WTC11 (cell line): ENCODE measurements at regions not wholly inside any gene's neighbourhood (a gene's known extent, or its start where the extent isn't known, plus 50 kb on each side); places are given as distances from the start of the nearest gene placed in this dataset.

Experiments
- ATAC-seq: fragments of 200-7000 bp; cut with Tn5 transposase; 2 replicates; pipeline ENCODE4 v1.10.0; 2021; ENCODE audit warnings: mild to moderate bottlenecking, moderate library complexity
- CTCF ChIA-PET: fragments of 300-600 bp; sonication (Branson Sonifier 250); formaldehyde crosslinking; loops from one replicate; lab custom pipeline; 2021; ENCODE audit warnings: antibody characterized with exemption; lab: Charles Lee
- POLR2A ChIA-PET: fragments of 350-600 bp; sonication (Branson Sonifier 250); formaldehyde crosslinking; loops from one replicate; lab custom pipeline; 2021; ENCODE audit warnings: antibody characterized with exemption; lab: Charles Lee
- DNase-seq: peaks from one replicate; pipeline ENCODE4 v3.0.0; 2021; ENCODE audit warnings: low spot score
- H3K27ac Mint-ChIP-seq: 2 replicates; pipeline ENCODE4 v1.8.0; 2021; ENCODE audit warnings: mixed read lengths
- H3K27me3 Mint-ChIP-seq: 2 replicates; pipeline ENCODE4 v1.8.0; 2021; ENCODE audit warnings: low read depth, mild to moderate bottlenecking, moderate library complexity, mixed read lengths
- H3K36me3 Mint-ChIP-seq: 2 replicates; pipeline ENCODE4 v1.8.0; 2021; ENCODE audit warnings: mixed read lengths
- H3K4me1 Mint-ChIP-seq: 2 replicates; pipeline ENCODE4 v1.8.0; 2022; ENCODE audit warnings: mixed read lengths
- H3K4me3 Mint-ChIP-seq: 2 replicates; pipeline ENCODE4 v1.8.0; 2021; ENCODE audit warnings: mild to moderate bottlenecking, moderate library complexity, mixed read lengths
- H3K9me3 Mint-ChIP-seq: 2 replicates; pipeline ENCODE4 v1.8.0; 2021; ENCODE audit warnings: mixed read lengths
- ATF1 ChIP-seq: sonication (generic); formaldehyde crosslinking; IDR thresholded peaks from 2 replicates; pipeline ENCODE4 v1.8.1; 2023; ENCODE audit warnings: mild to moderate bottlenecking, moderate library complexity, missing genetic modification reagents
- CBFB ChIP-seq: sonication (generic); formaldehyde crosslinking; IDR thresholded peaks from 2 replicates; pipeline ENCODE4 v1.8.1; 2022; ENCODE audit warnings: mild to moderate bottlenecking, low read depth, missing genetic modification reagents
- CREB1 ChIP-seq: sonication (generic); formaldehyde crosslinking; IDR thresholded peaks from 2 replicates; pipeline ENCODE4 v1.8.0; 2023; ENCODE audit warnings: mild to moderate bottlenecking, missing genetic modification reagents
- EMX1 ChIP-seq: fragments of 250-450 bp; sonication (Bioruptor Pico); IDR thresholded peaks from 2 replicates; pipeline ENCODE4 v1.8.0; 2021; ENCODE audit warnings: mild to moderate bottlenecking
- IRF2 ChIP-seq: sonication (generic); formaldehyde crosslinking; IDR thresholded peaks from 2 replicates; pipeline ENCODE4 v1.8.0; 2022; ENCODE audit warnings: low read depth, missing genetic modification reagents, borderline replicate concordance
- SMAD4 ChIP-seq: sonication (generic); formaldehyde crosslinking; IDR thresholded peaks from 2 replicates; pipeline ENCODE4 v1.8.0; 2022; ENCODE audit warnings: mild to moderate bottlenecking, missing genetic modification reagents
- SP1 ChIP-seq: sonication (generic); formaldehyde crosslinking; conservative IDR thresholded peaks from 2 replicates; pipeline ENCODE4 v1.8.1; 2022; ENCODE audit warnings: missing genetic modification reagents
- ZNF121 ChIP-seq: sonication (generic); formaldehyde crosslinking; IDR thresholded peaks from 2 replicates; pipeline ENCODE4 v1.8.0; 2023; ENCODE audit warnings: missing genetic modification reagents
- ZNF138 ChIP-seq: sonication (generic); formaldehyde crosslinking; conservative IDR thresholded peaks from 2 replicates; pipeline ENCODE4 v1.8.1; 2022; ENCODE audit warnings: mild to moderate bottlenecking, moderate library complexity, missing genetic modification reagents
- ZNF219 ChIP-seq: sonication (generic); formaldehyde crosslinking; IDR thresholded peaks from 2 replicates; pipeline ENCODE4 v1.8.0; 2023; ENCODE audit warnings: missing genetic modification reagents, mild to moderate bottlenecking, borderline replicate concordance
- ZNF416 ChIP-seq: fragments of 250-450 bp; sonication (Bioruptor Pico); IDR thresholded peaks from 2 replicates; pipeline ENCODE4 v1.9.0; 2021; ENCODE audit warnings: mild to moderate bottlenecking, inconsistent platforms
- ZNF671 ChIP-seq: fragments of 250-450 bp; sonication (Bioruptor Pico); IDR thresholded peaks from 2 replicates; pipeline ENCODE4 v1.8.0; 2021; ENCODE audit warnings: mild to moderate bottlenecking
- TF ChIP-seq, protein P1 (sequence below): fragments of 250-450 bp; sonication (Bioruptor Pico); IDR thresholded peaks from 2 replicates; pipeline ENCODE4 v1.9.0; 2021; ENCODE audit warnings: moderate library complexity, mild to moderate bottlenecking, inconsistent platforms, borderline replicate concordance
- TF ChIP-seq, protein P2 (sequence below): fragments of 200-600 bp; IDR thresholded peaks from 2 replicates; pipeline ENCODE4 v1.8.0; 2022; ENCODE audit warnings: antibody characterized with exemption
- TF ChIP-seq, protein P3 (sequence below): sonication (generic); formaldehyde crosslinking; IDR thresholded peaks from 2 replicates; pipeline ENCODE4 v1.8.1; 2023; ENCODE audit warnings: mild to moderate bottlenecking, missing genetic modification reagents, moderate library complexity
- TF ChIP-seq, protein P4 (sequence below): sonication (generic); formaldehyde crosslinking; IDR thresholded peaks from 2 replicates; pipeline ENCODE4 v1.8.0; 2022; ENCODE audit warnings: mild to moderate bottlenecking, missing genetic modification reagents
- TF ChIP-seq, protein P5 (sequence below): sonication (generic); formaldehyde crosslinking; IDR thresholded peaks from 2 replicates; pipeline ENCODE4 v1.8.0; 2022; ENCODE audit warnings: mild to moderate bottlenecking, missing genetic modification reagents
- TF ChIP-seq, protein P6 (sequence below): sonication (generic); formaldehyde crosslinking; IDR thresholded peaks from 2 replicates; pipeline ENCODE4 v1.8.0; 2022; ENCODE audit warnings: mild to moderate bottlenecking, missing genetic modification reagents
- TF ChIP-seq, protein P7 (sequence below): sonication (generic); formaldehyde crosslinking; IDR thresholded peaks from 2 replicates; pipeline ENCODE4 v1.8.0; 2023; ENCODE audit warnings: missing genetic modification reagents, mild to moderate bottlenecking, borderline replicate concordance

DNA sequence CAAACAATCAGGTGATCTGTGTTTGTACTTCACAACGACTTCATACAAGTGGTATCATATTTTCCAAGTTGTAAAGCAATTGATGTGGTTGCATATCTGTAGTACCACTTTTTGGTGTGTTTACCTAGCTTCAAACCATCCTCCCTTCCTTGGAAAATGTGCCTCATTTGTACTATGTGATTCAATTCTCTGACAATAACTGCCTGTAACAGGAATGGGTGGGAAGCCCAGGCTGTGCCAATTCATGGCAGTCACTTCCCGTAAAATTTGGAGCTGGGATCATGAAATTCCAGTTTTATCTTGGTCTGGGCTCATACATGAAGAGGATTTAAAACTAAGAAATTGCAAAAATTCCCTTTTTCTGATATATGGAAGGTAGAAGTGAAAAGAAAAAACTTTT is 250.1 kb downstream of the DIO2 start:
- TF ChIP-seq, protein P1, sequence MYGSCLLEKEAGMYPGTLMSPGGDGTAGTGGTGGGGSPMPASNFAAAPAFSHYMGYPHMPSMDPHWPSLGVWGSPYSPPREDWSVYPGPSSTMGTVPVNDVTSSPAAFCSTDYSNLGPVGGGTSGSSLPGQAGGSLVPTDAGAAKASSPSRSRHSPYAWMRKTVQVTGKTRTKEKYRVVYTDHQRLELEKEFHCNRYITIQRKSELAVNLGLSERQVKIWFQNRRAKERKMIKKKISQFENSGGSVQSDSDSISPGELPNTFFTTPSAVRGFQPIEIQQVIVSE (CRISPR knock-in tag): no peak
- TF ChIP-seq EMX1 (CRISPR knock-in tag) (no peak), ATF1 (CRISPR knock-in tag) (no peak), ZNF138 (CRISPR knock-in tag) (no peak), IRF2 (CRISPR knock-in tag) (no peak), ZNF121 (CRISPR knock-in tag) (no peak), ZNF416 (no peak), SP1 (CRISPR knock-in tag) (no peak), ZNF219 (CRISPR knock-in tag) (no peak), ZNF671 (CRISPR knock-in tag) (no peak), SMAD4 (CRISPR knock-in tag) (no peak)
- TF ChIP-seq, protein P2, sequence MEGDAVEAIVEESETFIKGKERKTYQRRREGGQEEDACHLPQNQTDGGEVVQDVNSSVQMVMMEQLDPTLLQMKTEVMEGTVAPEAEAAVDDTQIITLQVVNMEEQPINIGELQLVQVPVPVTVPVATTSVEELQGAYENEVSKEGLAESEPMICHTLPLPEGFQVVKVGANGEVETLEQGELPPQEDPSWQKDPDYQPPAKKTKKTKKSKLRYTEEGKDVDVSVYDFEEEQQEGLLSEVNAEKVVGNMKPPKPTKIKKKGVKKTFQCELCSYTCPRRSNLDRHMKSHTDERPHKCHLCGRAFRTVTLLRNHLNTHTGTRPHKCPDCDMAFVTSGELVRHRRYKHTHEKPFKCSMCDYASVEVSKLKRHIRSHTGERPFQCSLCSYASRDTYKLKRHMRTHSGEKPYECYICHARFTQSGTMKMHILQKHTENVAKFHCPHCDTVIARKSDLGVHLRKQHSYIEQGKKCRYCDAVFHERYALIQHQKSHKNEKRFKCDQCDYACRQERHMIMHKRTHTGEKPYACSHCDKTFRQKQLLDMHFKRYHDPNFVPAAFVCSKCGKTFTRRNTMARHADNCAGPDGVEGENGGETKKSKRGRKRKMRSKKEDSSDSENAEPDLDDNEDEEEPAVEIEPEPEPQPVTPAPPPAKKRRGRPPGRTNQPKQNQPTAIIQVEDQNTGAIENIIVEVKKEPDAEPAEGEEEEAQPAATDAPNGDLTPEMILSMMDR: no peak
- TF ChIP-seq, protein P3, sequence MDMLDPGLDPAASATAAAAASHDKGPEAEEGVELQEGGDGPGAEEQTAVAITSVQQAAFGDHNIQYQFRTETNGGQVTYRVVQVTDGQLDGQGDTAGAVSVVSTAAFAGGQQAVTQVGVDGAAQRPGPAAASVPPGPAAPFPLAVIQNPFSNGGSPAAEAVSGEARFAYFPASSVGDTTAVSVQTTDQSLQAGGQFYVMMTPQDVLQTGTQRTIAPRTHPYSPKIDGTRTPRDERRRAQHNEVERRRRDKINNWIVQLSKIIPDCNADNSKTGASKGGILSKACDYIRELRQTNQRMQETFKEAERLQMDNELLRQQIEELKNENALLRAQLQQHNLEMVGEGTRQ (CRISPR knock-in tag): no peak
- TF ChIP-seq, protein P4, sequence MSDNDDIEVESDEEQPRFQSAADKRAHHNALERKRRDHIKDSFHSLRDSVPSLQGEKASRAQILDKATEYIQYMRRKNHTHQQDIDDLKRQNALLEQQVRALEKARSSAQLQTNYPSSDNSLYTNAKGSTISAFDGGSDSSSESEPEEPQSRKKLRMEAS (CRISPR knock-in tag): no peak
- no peak overlapping the region for H3K4me3 Mint-ChIP-seq
- ATAC-seq: no peak
- no peak for DNase-seq
- H3K36me3 Mint-ChIP-seq: peaks cover 38% of the 10 kb centered on the region
- H3K9me3 Mint-ChIP-seq: peaks cover 84% of the 10 kb centered on the region
- H3K27ac Mint-ChIP-seq: no peak overlapping the region
- H3K4me1 Mint-ChIP-seq: no peaks in the 10 kb centered on the region
- POLR2A ChIA-PET: no interaction called here
- CTCF ChIA-PET: no interaction called here
- peaks cover 2% of the 10 kb centered on the region for H3K27me3 Mint-ChIP-seq

DNA sequence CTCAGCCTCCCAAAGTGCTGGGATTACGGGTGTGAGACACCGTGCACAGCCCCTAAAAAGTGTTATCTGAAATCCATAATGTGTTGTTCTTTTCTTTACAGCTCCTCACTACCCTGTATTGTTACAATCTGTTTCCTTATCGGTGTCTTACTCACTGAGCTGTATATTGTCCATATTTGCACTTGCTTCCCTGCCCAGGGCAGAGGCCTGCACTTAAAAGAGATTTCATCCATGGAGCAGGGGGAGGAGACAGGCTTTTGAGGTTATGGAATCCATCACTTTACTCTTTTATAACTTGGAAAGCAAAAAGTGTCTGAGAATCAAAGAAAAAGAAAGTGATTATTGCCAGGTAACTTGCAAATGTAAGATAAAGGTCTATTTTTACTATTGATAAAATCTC is 251.0 kb downstream of the DIO2 start:
- Mint-ChIP-seq H3K4me3 (no peak overlapping the region), H3K36me3 (peaks cover 45% of the 10 kb centered on the region), H3K27me3 (peaks cover 4% of the 10 kb centered on the region), H3K4me1 (no peaks in the 10 kb centered on the region), H3K27ac (no peak overlapping the region), H3K9me3 (peaks cover 84% of the 10 kb centered on the region)
- DNase-seq: no peak
- CTCF ChIA-PET: no interaction called here
- no peak for ATAC-seq
- POLR2A ChIA-PET: no interaction called here
- TF ChIP-seq CREB1 (no peak), CBFB (CRISPR knock-in tag) (no peak)
- TF ChIP-seq, protein P5, sequence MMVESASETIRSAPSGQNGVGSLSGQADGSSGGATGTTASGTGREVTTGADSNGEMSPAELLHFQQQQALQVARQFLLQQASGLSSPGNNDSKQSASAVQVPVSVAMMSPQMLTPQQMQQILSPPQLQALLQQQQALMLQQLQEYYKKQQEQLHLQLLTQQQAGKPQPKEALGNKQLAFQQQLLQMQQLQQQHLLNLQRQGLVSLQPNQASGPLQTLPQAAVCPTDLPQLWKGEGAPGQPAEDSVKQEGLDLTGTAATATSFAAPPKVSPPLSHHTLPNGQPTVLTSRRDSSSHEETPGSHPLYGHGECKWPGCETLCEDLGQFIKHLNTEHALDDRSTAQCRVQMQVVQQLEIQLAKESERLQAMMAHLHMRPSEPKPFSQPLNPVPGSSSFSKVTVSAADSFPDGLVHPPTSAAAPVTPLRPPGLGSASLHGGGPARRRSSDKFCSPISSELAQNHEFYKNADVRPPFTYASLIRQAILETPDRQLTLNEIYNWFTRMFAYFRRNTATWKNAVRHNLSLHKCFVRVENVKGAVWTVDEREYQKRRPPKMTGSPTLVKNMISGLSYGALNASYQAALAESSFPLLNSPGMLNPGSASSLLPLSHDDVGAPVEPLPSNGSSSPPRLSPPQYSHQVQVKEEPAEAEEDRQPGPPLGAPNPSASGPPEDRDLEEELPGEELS (CRISPR knock-in tag): no peak
- TF ChIP-seq, protein P6, sequence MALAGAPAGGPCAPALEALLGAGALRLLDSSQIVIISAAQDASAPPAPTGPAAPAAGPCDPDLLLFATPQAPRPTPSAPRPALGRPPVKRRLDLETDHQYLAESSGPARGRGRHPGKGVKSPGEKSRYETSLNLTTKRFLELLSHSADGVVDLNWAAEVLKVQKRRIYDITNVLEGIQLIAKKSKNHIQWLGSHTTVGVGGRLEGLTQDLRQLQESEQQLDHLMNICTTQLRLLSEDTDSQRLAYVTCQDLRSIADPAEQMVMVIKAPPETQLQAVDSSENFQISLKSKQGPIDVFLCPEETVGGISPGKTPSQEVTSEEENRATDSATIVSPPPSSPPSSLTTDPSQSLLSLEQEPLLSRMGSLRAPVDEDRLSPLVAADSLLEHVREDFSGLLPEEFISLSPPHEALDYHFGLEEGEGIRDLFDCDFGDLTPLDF (CRISPR knock-in tag): no peak
- TF ChIP-seq, protein P2: no peak
- TF ChIP-seq, protein P7, sequence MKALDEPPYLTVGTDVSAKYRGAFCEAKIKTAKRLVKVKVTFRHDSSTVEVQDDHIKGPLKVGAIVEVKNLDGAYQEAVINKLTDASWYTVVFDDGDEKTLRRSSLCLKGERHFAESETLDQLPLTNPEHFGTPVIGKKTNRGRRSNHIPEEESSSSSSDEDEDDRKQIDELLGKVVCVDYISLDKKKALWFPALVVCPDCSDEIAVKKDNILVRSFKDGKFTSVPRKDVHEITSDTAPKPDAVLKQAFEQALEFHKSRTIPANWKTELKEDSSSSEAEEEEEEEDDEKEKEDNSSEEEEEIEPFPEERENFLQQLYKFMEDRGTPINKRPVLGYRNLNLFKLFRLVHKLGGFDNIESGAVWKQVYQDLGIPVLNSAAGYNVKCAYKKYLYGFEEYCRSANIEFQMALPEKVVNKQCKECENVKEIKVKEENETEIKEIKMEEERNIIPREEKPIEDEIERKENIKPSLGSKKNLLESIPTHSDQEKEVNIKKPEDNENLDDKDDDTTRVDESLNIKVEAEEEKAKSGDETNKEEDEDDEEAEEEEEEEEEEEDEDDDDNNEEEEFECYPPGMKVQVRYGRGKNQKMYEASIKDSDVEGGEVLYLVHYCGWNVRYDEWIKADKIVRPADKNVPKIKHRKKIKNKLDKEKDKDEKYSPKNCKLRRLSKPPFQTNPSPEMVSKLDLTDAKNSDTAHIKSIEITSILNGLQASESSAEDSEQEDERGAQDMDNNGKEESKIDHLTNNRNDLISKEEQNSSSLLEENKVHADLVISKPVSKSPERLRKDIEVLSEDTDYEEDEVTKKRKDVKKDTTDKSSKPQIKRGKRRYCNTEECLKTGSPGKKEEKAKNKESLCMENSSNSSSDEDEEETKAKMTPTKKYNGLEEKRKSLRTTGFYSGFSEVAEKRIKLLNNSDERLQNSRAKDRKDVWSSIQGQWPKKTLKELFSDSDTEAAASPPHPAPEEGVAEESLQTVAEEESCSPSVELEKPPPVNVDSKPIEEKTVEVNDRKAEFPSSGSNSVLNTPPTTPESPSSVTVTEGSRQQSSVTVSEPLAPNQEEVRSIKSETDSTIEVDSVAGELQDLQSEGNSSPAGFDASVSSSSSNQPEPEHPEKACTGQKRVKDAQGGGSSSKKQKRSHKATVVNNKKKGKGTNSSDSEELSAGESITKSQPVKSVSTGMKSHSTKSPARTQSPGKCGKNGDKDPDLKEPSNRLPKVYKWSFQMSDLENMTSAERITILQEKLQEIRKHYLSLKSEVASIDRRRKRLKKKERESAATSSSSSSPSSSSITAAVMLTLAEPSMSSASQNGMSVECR: no peak
